HepG2 (cell line): ENCODE measurements at regions not wholly inside any gene's neighbourhood (a gene's known extent, or its start where the extent isn't known, plus 50 kb on each side); places are given as distances from the start of the nearest gene placed in this dataset.

Experiments
- ATAC-seq: fragments of 200-7000 bp; cut with Tn5 transposase; 3 replicates; pipeline ENCODE4 v1.9.1; 2020; ENCODE audit warnings: mild to moderate bottlenecking, moderate library complexity
- BruUV-seq: library from RNA; stranded (reverse); fragments of 400-500 nt; replicated peaks from 2 replicates; lab custom pipeline; 2021; lab: Mats Ljungman, UMichigan
- CTCF ChIA-PET: fragments of 300-600 bp; formaldehyde crosslinking; extraction: SDS; loops from one replicate; lab custom pipeline; 2021; ENCODE audit warnings: low total read pairs, inconsistent platforms, low intra/inter-chr PET ratio; lab: Yijun Ruan, JAX
- POLR2A ChIA-PET: fragments of 350-600 bp; sonication (Branson Sonifier 250); formaldehyde crosslinking; loops from one replicate; lab custom pipeline; 2020; ENCODE audit warnings: antibody characterized with exemption, inconsistent platforms; lab: Yijun Ruan, JAX
- DNase-seq: peaks from one replicate; pipeline ENCODE4 v3.0.0-alpha.2; 2015; ENCODE audit warnings: low spot score
- FAIRE-seq: peaks from 3 replicates; lab custom pipeline; 2011; peaks lifted over from hg19 to GRCh38; lab: Jason Lieb, UNC
- H2AFZ ChIP-seq: one replicate; pipeline ENCODE4 v1.6.1; 2011; ENCODE audit warnings: low read length, inconsistent platforms
- H3K27ac ChIP-seq: fragments of 300-600 bp; 3 replicates; pipeline ENCODE4 v1.8.0; 2011; ENCODE audit warnings: mixed run types, mild to moderate bottlenecking, mixed read lengths, low read length, inconsistent platforms; ENCODE audit not compliant: insufficient read depth; ENCODE audit errors: extremely low read length
- H3K27me3 ChIP-seq, 2 experiments: fragments of 200-600 bp in 1 of 2; 2 replicates in 1 of 2; 3 replicates in 1 of 2; pipeline versions ENCODE4 v1.6.0 to v1.8.0; 2011; ENCODE audit warnings: low read length in 2 of 2, mild to moderate bottlenecking in 2 of 2, moderate library complexity in 2 of 2, inconsistent platforms in 1 of 2; ENCODE audit not compliant: insufficient read depth in 2 of 2, control insufficient read depth in 1 of 2
- H3K36me3 ChIP-seq, 2 experiments: fragments of 200-600 bp in 1 of 2; replicated peaks in 1 of 2; 2 replicates in 1 of 2; 3 replicates in 1 of 2; pipeline versions ENCODE4 v1.5.1 to v1.8.0; 2011; ENCODE audit warnings: low read length in 2 of 2, inconsistent platforms in 1 of 2; ENCODE audit not compliant: insufficient read depth in 2 of 2, control insufficient read depth in 1 of 2
- H3K4me1 ChIP-seq: 2 replicates; pipeline ENCODE4 v1.5.1; 2012; ENCODE audit warnings: low read length, inconsistent platforms; ENCODE audit not compliant: insufficient read depth
- H3K4me2 ChIP-seq: 2 replicates; pipeline ENCODE4 v1.6.0; 2011; ENCODE audit warnings: low read depth, low read length, inconsistent platforms
- H3K4me3 ChIP-seq, 3 experiments: fragments of 200-600 bp in 1 of 3; sonication (generic), shearing (Covaris generic) in 1 of 3; replicated peaks in 1 of 3; 2 replicates each; pipeline ENCODE4 v1.5.1; 2011 to 2016; ENCODE audit warnings: low read length in 3 of 3, inconsistent platforms in 2 of 3, low read depth in 2 of 3, mild to moderate bottlenecking in 2 of 3, control low read depth in 1 of 3, mixed read lengths in 1 of 3; ENCODE audit not compliant: insufficient read depth in 1 of 3
- H3K79me2 ChIP-seq: one replicate; pipeline ENCODE4 v1.6.1; 2011; ENCODE audit warnings: low read length, inconsistent platforms; ENCODE audit not compliant: insufficient read depth
- H3K9ac ChIP-seq: 2 replicates; pipeline ENCODE4 v1.6.0; 2011; ENCODE audit warnings: mild to moderate bottlenecking, low read depth, low read length, inconsistent platforms; ENCODE audit not compliant: insufficient read depth
- H3K9me3 ChIP-seq: 2 replicates; pipeline ENCODE4 v1.5.1; 2012; ENCODE audit warnings: mild to moderate bottlenecking, low read length
- H4K20me1 ChIP-seq: 2 replicates; pipeline ENCODE4 v1.6.0; 2011; ENCODE audit warnings: inconsistent platforms, mild to moderate bottlenecking, low read length, moderate library complexity; ENCODE audit not compliant: insufficient read depth
- HNF4A ChIP-seq: sonication (generic); formaldehyde crosslinking; IDR thresholded peaks from 2 replicates; pipeline ENCODE4 v1.4.0; 2020; ENCODE audit warnings: missing genetic modification reagents
- KLF11 ChIP-seq: IDR thresholded peaks from 2 replicates; pipeline ENCODE4 v1.6.1; 2016; ENCODE audit warnings: missing compliant biosample characterization
- MAFF ChIP-seq: IDR thresholded peaks from 2 replicates; pipeline ENCODE4 v1.6.1; 2011; ENCODE audit warnings: low read depth, low read length, improper control_type of control experiment
- MAFK ChIP-seq, 2 experiments: IDR thresholded peaks in 1 of 2; conservative IDR thresholded peaks in 1 of 2; 2 replicates each; pipeline ENCODE4 v1.6.1; 2011; ENCODE audit warnings: improper control_type of control experiment in 2 of 2, low read length in 2 of 2
- SMAD1 ChIP-seq: sonication (generic); formaldehyde crosslinking; IDR thresholded peaks from 2 replicates; pipeline ENCODE4 v1.4.0; 2020; ENCODE audit warnings: missing genetic modification reagents, low read depth, mild to moderate bottlenecking, borderline replicate concordance
- STAG1 ChIP-seq: sonication (generic); formaldehyde crosslinking; IDR thresholded peaks from 2 replicates; pipeline ENCODE4 v1.4.0; 2020; ENCODE audit warnings: missing genetic modification reagents
- ZC3H13 ChIP-seq: sonication (generic); formaldehyde crosslinking; IDR thresholded peaks from 2 replicates; pipeline ENCODE4 v1.8.1; 2023; ENCODE audit warnings: mild to moderate bottlenecking, missing genetic modification reagents, moderate library complexity
- ZNF136 ChIP-seq: sonication (generic); formaldehyde crosslinking; IDR thresholded peaks from 2 replicates; pipeline ENCODE4 v1.8.1; 2022; ENCODE audit warnings: low read depth, mild to moderate bottlenecking, moderate library complexity, missing genetic modification reagents
- WGBS: methylation state at CpG from one replicate; pipeline ENCODE4 v1.1.6; 2017; ENCODE audit warnings: low lambda C conversion rate; 5-methylcytosine and 5-hydroxymethylcytosine counted together
- in situ Hi-C: cut with HindIII; loops from 2 replicates; pipeline ENCODE4 v1.10.0; 2017; ENCODE audit warnings: low pct_unique_long_range_greater_than_20kb; ENCODE audit not compliant: extremely low pct_ligation_motif_present
- intact Hi-C: fragments of 100-400 bp; cut with micrococcal nuclease; formaldehyde crosslinking; loops from one replicate; pipeline ENCODE4 v1.10.0; 2022; ENCODE audit not compliant: unreplicated experiment
- TF ChIP-seq, protein P1 (sequence below): sonication (generic); formaldehyde crosslinking; IDR thresholded peaks from 2 replicates; pipeline ENCODE4 v1.5.0; 2020; ENCODE audit warnings: missing genetic modification reagents

DNA sequence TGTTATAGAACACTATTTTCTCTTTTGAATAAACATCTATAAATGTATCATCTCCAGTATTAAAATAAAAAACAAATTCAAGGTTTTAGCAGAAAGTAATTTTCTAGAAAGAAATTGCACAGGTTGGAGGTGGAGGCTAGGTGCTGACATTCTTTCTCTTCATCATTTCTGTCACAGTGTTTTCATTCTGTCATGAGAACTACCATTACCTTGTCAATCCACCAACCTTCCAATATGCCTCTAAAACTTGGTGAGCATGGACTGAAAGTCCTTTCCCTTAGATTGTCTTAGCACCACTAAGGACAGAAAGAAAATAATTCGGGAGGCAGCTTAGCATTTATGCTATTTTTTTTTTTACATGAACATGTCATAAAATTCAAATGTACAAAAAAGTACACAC lies 596.2 kb upstream of the DPPA4 start:
- no TSS peak for BruUV-seq
- POLR2A ChIA-PET = no interaction called here
- no peak for FAIRE-seq

GRCh38 chr3:109939817-109940216 lies 602.5 kb upstream of the DPPA4 start:
- ChIA-PET POLR2A (no interaction called here), CTCF (no interaction called here)
- ATAC-seq (no peak), DNase-seq (no peak), FAIRE-seq (no peak)
- H3K79me2 ChIP-seq = no peaks in the 10 kb centered on the region
- in situ Hi-C loops = no loop called here
- no peak overlapping the region for H3K27ac ChIP-seq
- H3K36me3 ChIP-seq = no peaks in the 10 kb centered on the region
- H3K9ac ChIP-seq = no peak overlapping the region
- no peak overlapping the region for H3K4me3 ChIP-seq
- no peaks in the 10 kb centered on the region for H3K4me1 ChIP-seq
- H3K4me2 ChIP-seq = no peak overlapping the region
- BruUV-seq = no TSS peak
- H2AFZ ChIP-seq = no peak overlapping the region
- no peaks in the 10 kb centered on the region for H4K20me1 ChIP-seq
- H3K9me3 ChIP-seq = peaks cover 4% of the 10 kb centered on the region; the same call in 1 of the 2 replicates
- TF ChIP-seq MAFK (conservative IDR thresholded peaks at IDR 0.05 in 1 of 2, IDR thresholded peaks at IDR 0.05 in 1 of 2; ENCODE audit: low read length in 2 of 2) (peak; percentile 57 to 80; a peak in 3 of 4 replicates), ZNF136 (CRISPR knock-in tag) (no peak), KLF11 (CRISPR knock-in tag) (no peak), MAFF (peak; percentile 68; the same call in 1 of the 2 replicates)
- no peaks in the 10 kb centered on the region for H3K27me3 ChIP-seq
- WGBS = 2% methylated on average over 1 of the region's 1 CpG
- intact Hi-C loops = no loop called here

More for the DNA sequence above, 596.2 kb upstream of the DPPA4 start:
- no peak overlapping the region for H3K4me3 ChIP-seq
- H4K20me1 ChIP-seq = no peaks in the 10 kb centered on the region
- H3K36me3 ChIP-seq = no peaks in the 10 kb centered on the region
- in situ Hi-C loops = no loop called here
- H3K9ac ChIP-seq = no peak overlapping the region
- DNase-seq = no peak
- H3K9me3 ChIP-seq = no peaks in the 10 kb centered on the region
- no peak overlapping the region for H3K4me2 ChIP-seq
- CTCF ChIA-PET = no interaction called here
- no peak overlapping the region for H3K27ac ChIP-seq
- no peak for ATAC-seq
- WGBS = 0% methylated on average over 1 of the region's 1 CpG
- H3K79me2 ChIP-seq = no peaks in the 10 kb centered on the region
- no peaks in the 10 kb centered on the region for H3K4me1 ChIP-seq
- H3K27me3 ChIP-seq = no peaks in the 10 kb centered on the region
- H2AFZ ChIP-seq = no peak overlapping the region
- intact Hi-C loops = no loop called here
- TF ChIP-seq STAG1 (CRISPR knock-in tag) (no peak), ZC3H13 (CRISPR knock-in tag) (no peak), SMAD1 (no peak), HNF4A (no peak)
- TF ChIP-seq, protein P1, sequence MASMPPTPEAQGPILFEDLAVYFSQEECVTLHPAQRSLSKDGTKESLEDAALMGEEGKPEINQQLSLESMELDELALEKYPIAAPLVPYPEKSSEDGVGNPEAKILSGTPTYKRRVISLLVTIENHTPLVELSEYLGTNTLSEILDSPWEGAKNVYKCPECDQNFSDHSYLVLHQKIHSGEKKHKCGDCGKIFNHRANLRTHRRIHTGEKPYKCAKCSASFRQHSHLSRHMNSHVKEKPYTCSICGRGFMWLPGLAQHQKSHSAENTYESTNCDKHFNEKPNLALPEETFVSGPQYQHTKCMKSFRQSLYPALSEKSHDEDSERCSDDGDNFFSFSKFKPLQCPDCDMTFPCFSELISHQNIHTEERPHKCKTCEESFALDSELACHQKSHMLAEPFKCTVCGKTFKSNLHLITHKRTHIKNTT (CRISPR knock-in tag) = no peak
